ENCODE measurements at regions not wholly inside any gene's neighbourhood (a gene's known extent, or its start where the extent isn't known, plus 50 kb on each side); places are given as distances from the start of the nearest gene placed in this dataset.
A peak's percentile ranks its signal among the peaks of the same experiment; 100 is the strongest.

GRCh38 chr3:194225418-194225812 lies 89.5 kb downstream of the HES1 start (continued):
- TF ChIP-seq ZNF704 (tag by site-specific recombination; IDR thresholded peaks at IDR 0.05) (no peak), ZNF501 (tag by site-specific recombination; IDR thresholded peaks at IDR 0.05) (no peak), ZNF76 (tag by site-specific recombination; IDR thresholded peaks at IDR 0.05; ENCODE audit: borderline replicate concordance, low read depth) (no peak), ZNF843 (tag by site-specific recombination; IDR thresholded peaks at IDR 0.05) (no peak), HOXC10 (CRISPR knock-in tag; IDR thresholded peaks at IDR 0.05) (no peak)

- no peak for TF ChIP-seq ZFHX2 (tag by site-specific recombination; conservative IDR thresholded peaks at IDR 0.05)
- peak; percentile 82 for TF ChIP-seq ZNF660 (tag by site-specific recombination; IDR thresholded peaks at IDR 0.05)
- H3K36me3 ChIP-seq (ENCODE audit: control insufficient read depth in 2 of 2, insufficient read depth in 1 of 2, low read length in 2 of 2), result no peaks in the 10 kb centered on the region
- POLR2A ChIA-PET, result no interaction called here
- H3K4me3 ChIP-seq (ENCODE audit: low read depth, low read length), result no peak overlapping the region
- CTCF ChIA-PET, result no interaction called here
- H3K27ac ChIP-seq (ENCODE audit: extremely low read depth, low read depth, low read length), result no peak overlapping the region
- H3K4me1 ChIP-seq (ENCODE audit: control insufficient read depth, insufficient read depth, low read length), result no peaks in the 10 kb centered on the region
- H3K9me3 ChIP-seq (ENCODE audit: control insufficient read depth, insufficient read depth, low read depth, low read length), result no peaks in the 10 kb centered on the region
Observed at GRCh38 chr3:194225988-194226663, 90.2 kb downstream of the HES1 start.

GRCh38 chr3:194231929-194232832 lies 96.2 kb downstream of the HES1 start:
- H3K36me3 ChIP-seq (ENCODE audit: control insufficient read depth in 2 of 2, insufficient read depth in 1 of 2, low read length in 2 of 2), result no peaks in the 10 kb centered on the region
- no peak overlapping the region for H3K4me3 ChIP-seq (ENCODE audit: low read depth, low read length)
- H3K4me1 ChIP-seq (ENCODE audit: control insufficient read depth, insufficient read depth, low read length), result 0 out of 2 replicates have a peak, but pooled peaks cover 2% of the 10 kb centered on the region
- no peaks in the 10 kb centered on the region for H3K9me3 ChIP-seq (ENCODE audit: control insufficient read depth, insufficient read depth, low read depth, low read length)
- CTCF ChIA-PET, result no interaction called here
- peak overlapping the region; percentile 30; the same call in 1 of the 2 replicates for H3K27ac ChIP-seq (ENCODE audit: extremely low read depth, low read depth, low read length)
- TF ChIP-seq ZNF704 (tag by site-specific recombination; IDR thresholded peaks at IDR 0.05) (no peak), ZSCAN30 (tag by site-specific recombination; IDR thresholded peaks at IDR 0.05) (0 out of 2 replicates have a peak, but pooled peaks have one; percentile 7), PRDM6 (tag by site-specific recombination; IDR thresholded peaks at IDR 0.05) (peak; percentile 22; the same call in 1 of the 2 replicates)
- POLR2A ChIA-PET, result interaction anchor here (0.9 kb wide), 1 partner anchor 81 kb away, joined by 3 read pairs; no protein-coding TSS in a partner anchor

GRCh38 chr3:194233150-194233549 lies 97.2 kb downstream of the HES1 start:
- Histone ChIP-seq H3K4me3 (ENCODE audit: low read depth, low read length) (no peak overlapping the region), H3K36me3 (ENCODE audit: control insufficient read depth in 2 of 2, insufficient read depth in 1 of 2, low read length in 2 of 2) (no peaks in the 10 kb centered on the region), H3K4me1 (ENCODE audit: control insufficient read depth, insufficient read depth, low read length) (0 out of 2 replicates have a peak, but pooled peaks cover 2% of the 10 kb centered on the region), H3K27ac (ENCODE audit: extremely low read depth, low read depth, low read length) (no peak overlapping the region), H3K9me3 (ENCODE audit: control insufficient read depth, insufficient read depth, low read depth, low read length) (no peaks in the 10 kb centered on the region)
- ChIA-PET CTCF (no interaction called here), POLR2A (interaction anchor here (0.9 kb wide), 1 partner anchor 80 kb away, joined by 3 read pairs; no protein-coding TSS in a partner anchor)
- TF ChIP-seq GLIS1 (tag by site-specific recombination; IDR thresholded peaks at IDR 0.05), result peak; percentile 60
- TF ChIP-seq ZIC2 (tag by site-specific recombination; IDR thresholded peaks at IDR 0.05), result peak; percentile 69
- no peak for TF ChIP-seq ZNF514 (tag by site-specific recombination; IDR thresholded peaks at IDR 0.05)
- TF ChIP-seq KLF17 (tag by site-specific recombination; IDR thresholded peaks at IDR 0.05), result no peak
- no peak for TF ChIP-seq ZNF785 (tag by site-specific recombination; IDR thresholded peaks at IDR 0.05)
- no peak for TF ChIP-seq ZNF776 (tag by site-specific recombination; IDR thresholded peaks at IDR 0.05; ENCODE audit: borderline replicate concordance)
- TF ChIP-seq ZNF10 (tag by site-specific recombination; IDR thresholded peaks at IDR 0.05), result no peak
- TF ChIP-seq ZBTB8A (tag by site-specific recombination; IDR thresholded peaks at IDR 0.05), result peak; percentile 12; the same call in 1 of the 2 replicates
- TF ChIP-seq ZSCAN16 (tag by site-specific recombination; IDR thresholded peaks at IDR 0.05), result no peak
- no peak for TF ChIP-seq ZNF138 (tag by site-specific recombination; IDR thresholded peaks at IDR 0.05; ENCODE audit: borderline replicate concordance)
